A673 (cell line): ENCODE measurements at regions not wholly inside any gene's neighbourhood (a gene's known extent, or its start where the extent isn't known, plus 50 kb on each side); places are given as distances from the start of the nearest gene placed in this dataset.

Experiments
- BruUV-seq: library from RNA; stranded (reverse); fragments of 400-500 nt; replicated peaks from 2 replicates; lab custom pipeline; 2021; lab: Mats Ljungman, UMichigan
- CTCF ChIA-PET: fragments of 300-600 bp; sonication (Branson Sonifier 250); formaldehyde crosslinking; loops from one replicate; lab custom pipeline; 2022; ENCODE audit warnings: antibody characterized with exemption; lab: Charles Lee
- POLR2A ChIA-PET: fragments of 300-600 bp; sonication (Branson Sonifier 250); formaldehyde crosslinking; loops from one replicate; lab custom pipeline; 2022; ENCODE audit warnings: antibody characterized with exemption; ENCODE audit not compliant: low non-redundant PET; lab: Charles Lee
- DNase-seq: peaks from one replicate; pipeline ENCODE4 v3.0.0-alpha.2; 2015; ENCODE audit warnings: low spot score
- H3K27ac ChIP-seq: fragments of 200-600 bp; sonication (generic); 2 replicates; pipeline ENCODE4 v1.5.1; 2016; ENCODE audit warnings: mixed run types, low read depth, mild to moderate bottlenecking, mixed read lengths, antibody characterized with exemption, low read length; ENCODE audit not compliant: poor library complexity, severe bottlenecking
- H3K27me3 ChIP-seq: fragments of 200-600 bp; sonication (generic); replicated peaks from 2 replicates; pipeline ENCODE4 v1.6.1; 2017; ENCODE audit warnings: mixed run types, low read depth, mild to moderate bottlenecking, mixed read lengths, antibody characterized with exemption, low read length; ENCODE audit not compliant: insufficient read depth, poor library complexity
- H3K36me3 ChIP-seq: fragments of 200-600 bp; sonication (generic); 2 replicates; pipeline ENCODE4 v1.6.1; 2016; ENCODE audit warnings: mixed run types, mild to moderate bottlenecking, mixed read lengths, antibody characterized with exemption, low read length; ENCODE audit not compliant: insufficient read depth, poor library complexity, severe bottlenecking
- H3K4me1 ChIP-seq: fragments of 200-600 bp; sonication (generic); 2 replicates; pipeline ENCODE4 v1.6.1; 2017; ENCODE audit warnings: mixed run types, mild to moderate bottlenecking, mixed read lengths, antibody characterized with exemption, low read length; ENCODE audit not compliant: insufficient read depth, poor library complexity, severe bottlenecking
- H3K4me3 ChIP-seq: fragments of 200-600 bp; sonication (generic); 2 replicates; pipeline ENCODE4 v1.5.1; 2016; ENCODE audit warnings: low read depth, mixed run types, mild to moderate bottlenecking, mixed read lengths, low read length; ENCODE audit not compliant: poor library complexity, severe bottlenecking
- H3K9me3 ChIP-seq: fragments of 200-600 bp; sonication (generic); 2 replicates; pipeline ENCODE4 v1.6.1; 2016; ENCODE audit warnings: mixed run types, low read depth, mild to moderate bottlenecking, mixed read lengths, antibody characterized with exemption, low read length; ENCODE audit not compliant: poor library complexity, severe bottlenecking
- CTCF ChIP-seq: fragments of 300-800, 200-600 bp; sonication (generic); conservative IDR thresholded peaks from 2 replicates; pipeline ENCODE4 v1.5.1; 2017; ENCODE audit warnings: low read depth, mild to moderate bottlenecking, antibody characterized with exemption, low read length, moderate library complexity, mixed read lengths
- EZH2 ChIP-seq: fragments of 200-600 bp; sonication (generic); IDR thresholded peaks from 2 replicates; pipeline ENCODE4 v1.6.1; 2017; ENCODE audit warnings: borderline replicate concordance, low read depth, mild to moderate bottlenecking, mixed read lengths, antibody characterized with exemption, low read length; ENCODE audit not compliant: poor library complexity, severe bottlenecking
- intact Hi-C: fragments of 100-400 bp; cut with micrococcal nuclease; formaldehyde crosslinking; loops from one replicate; pipeline ENCODE4 v1.10.0; 2022; ENCODE audit not compliant: unreplicated experiment

- no peaks in the 10 kb centered on the region for H3K9me3 ChIP-seq
- BruUV-seq: no TSS peak
- no peak overlapping the region for H3K4me3 ChIP-seq
- CTCF ChIA-PET: no interaction called here
- no peak for DNase-seq
- no peaks in the 10 kb centered on the region for H3K36me3 ChIP-seq
- TF ChIP-seq EZH2 (no peak), CTCF (no peak)
- H3K27ac ChIP-seq: no peak overlapping the region
- POLR2A ChIA-PET: no interaction called here
- no peaks in the 10 kb centered on the region for H3K27me3 ChIP-seq
- no peaks in the 10 kb centered on the region for H3K4me1 ChIP-seq
- intact Hi-C loops: no loop called here
These were observed 211.4 kb downstream of the TUSC7 start for GRCh38 chr3:116920826-116921610.

DNA sequence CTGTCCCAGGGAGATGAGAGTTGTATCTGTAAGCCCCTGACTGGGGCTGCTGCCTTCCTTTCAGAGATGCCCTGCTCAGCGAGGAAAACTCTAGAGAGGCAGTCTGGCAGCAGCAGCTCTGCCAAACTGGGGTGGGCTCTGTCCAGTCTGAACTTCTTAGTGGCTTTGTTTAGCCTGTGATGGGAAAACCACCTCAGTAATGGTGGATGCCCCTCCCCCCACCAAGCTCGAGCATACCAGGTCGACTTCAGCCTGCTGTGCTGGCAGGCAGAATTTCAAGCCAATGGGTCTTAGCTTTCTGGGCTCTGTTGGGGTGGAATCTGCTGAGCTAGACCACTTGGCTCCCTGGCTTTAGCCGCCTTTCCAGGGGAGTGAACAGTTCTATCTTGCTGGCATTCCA is 218.3 kb downstream of the TUSC7 start:
- H3K9me3 ChIP-seq: no peaks in the 10 kb centered on the region
- TF ChIP-seq EZH2 (no peak), CTCF (no peak)
- CTCF ChIA-PET: no interaction called here
- H3K4me1 ChIP-seq: no peaks in the 10 kb centered on the region
- no peaks in the 10 kb centered on the region for H3K27me3 ChIP-seq
- POLR2A ChIA-PET: no interaction called here
- no peak overlapping the region for H3K27ac ChIP-seq
- BruUV-seq: no TSS peak
- DNase-seq: no peak
- intact Hi-C loops: no loop called here
- H3K36me3 ChIP-seq: no peaks in the 10 kb centered on the region
- no peak overlapping the region for H3K4me3 ChIP-seq

DNA sequence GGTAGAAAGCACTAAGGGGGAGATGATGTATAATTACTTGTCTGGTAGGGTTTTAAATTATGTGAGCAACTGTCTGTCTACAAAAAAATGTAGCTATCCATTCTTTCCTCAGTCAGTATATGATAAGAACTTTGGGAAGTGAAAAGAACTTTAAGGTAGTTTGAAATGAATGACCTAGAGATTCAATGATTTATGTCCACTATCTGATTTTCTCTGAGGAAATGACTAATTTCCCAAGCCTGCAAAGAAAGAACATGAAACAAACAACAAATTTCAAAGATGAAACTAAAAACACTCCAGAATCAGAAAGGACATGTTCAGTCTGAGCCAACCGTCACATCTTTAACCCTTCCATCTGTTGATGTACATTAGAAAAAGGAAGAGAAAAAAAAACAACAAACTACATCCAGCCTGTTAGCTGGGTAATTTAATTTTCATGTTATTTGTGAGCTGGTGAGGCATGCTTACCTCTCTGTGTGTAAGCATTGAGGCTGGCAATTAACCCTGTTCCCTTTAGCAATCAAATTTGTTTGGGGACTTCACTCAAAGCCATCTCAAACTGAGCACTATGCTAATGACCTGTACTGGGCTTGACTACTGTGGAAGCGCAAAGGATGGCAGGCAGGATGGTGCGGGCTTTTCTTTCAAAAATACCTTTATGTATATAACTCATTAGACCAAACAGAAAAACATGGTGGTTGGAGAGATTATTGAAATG is 220.1 kb downstream of the TUSC7 start:
- no peak for TF ChIP-seq EZH2
- TF ChIP-seq CTCF: no peak
- H3K9me3 ChIP-seq: no peaks in the 10 kb centered on the region
- no peaks in the 10 kb centered on the region for H3K4me1 ChIP-seq
- intact Hi-C loops: no loop called here
- no peaks in the 10 kb centered on the region for H3K27me3 ChIP-seq
- BruUV-seq: no TSS peak
- peak; percentile 9 for DNase-seq
- ChIA-PET CTCF (no interaction called here), POLR2A (no interaction called here)
- H3K36me3 ChIP-seq: no peaks in the 10 kb centered on the region
- no peak overlapping the region for H3K4me3 ChIP-seq
- no peak overlapping the region for H3K27ac ChIP-seq
